HG03060 (cell line): ENCODE measurements at regions not wholly inside any gene's neighbourhood (a gene's known extent, or its start where the extent isn't known, plus 50 kb on each side); places are given as distances from the start of the nearest gene placed in this dataset.

ENCODE experiments used
- ATAC-seq: cut with Tn5 transposase; IDR thresholded peaks from one replicate; pipeline ENCODE4 v1.9.1; 2021; ENCODE audit warnings: low read depth, moderate number of reproducible peaks; ENCODE audit not compliant: unreplicated experiment

- ATAC-seq: no peak
These were observed 139.7 kb downstream of the SEC61B start for GRCh38 chr9:99361817-99362216.

GRCh38 chr9:99362321-99362720 is 140.2 kb downstream of the SEC61B start:
- ATAC-seq: no peak

- ATAC-seq: no peak
These were observed 141.4 kb downstream of the SEC61B start for GRCh38 chr9:99363509-99363908.

- ATAC-seq: no peak
These were observed 143.3 kb downstream of the SEC61B start for GRCh38 chr9:99365233-99365980.

GRCh38 chr9:99366183-99366582 is 144.1 kb downstream of the SEC61B start:
- no peak for ATAC-seq

GRCh38 chr9:99366621-99367020 is 144.5 kb downstream of the SEC61B start:
- ATAC-seq: no peak

- no peak for ATAC-seq
These were observed 146.6 kb downstream of the SEC61B start for GRCh38 chr9:99368341-99369326.

- ATAC-seq: no peak
These were observed 147.2 kb downstream of the SEC61B start for GRCh38 chr9:99369327-99369722.

GRCh38 chr9:99370376-99370775 is 148.3 kb downstream of the SEC61B start:
- ATAC-seq: no peak

- ATAC-seq: no peak
These were observed 149.3 kb downstream of the SEC61B start for GRCh38 chr9:99371376-99371775.

- ATAC-seq: no peak
These were observed 151.8 kb downstream of the SEC61B start for GRCh38 chr9:99373912-99374311.

- ATAC-seq: no peak
These were observed 152.7 kb downstream of the SEC61B start for GRCh38 chr9:99374793-99375192.

- ATAC-seq: no peak
These were observed 153.4 kb downstream of the SEC61B start for GRCh38 chr9:99375481-99375880.

GRCh38 chr9:99377790-99378775 is 156.0 kb downstream of the SEC61B start:
- no peak for ATAC-seq

GRCh38 chr9:99383536-99383935 is 161.5 kb downstream of the SEC61B start:
- no peak for ATAC-seq

GRCh38 chr9:99385215-99385614 is 163.1 kb downstream of the SEC61B start:
- no peak for ATAC-seq

GRCh38 chr9:99385814-99386279 is 163.8 kb downstream of the SEC61B start:
- no peak for ATAC-seq

GRCh38 chr9:99387431-99387830 is 165.3 kb downstream of the SEC61B start:
- no peak for ATAC-seq

GRCh38 chr9:99389087-99390033 is 167.3 kb downstream of the SEC61B start:
- ATAC-seq: no peak
